DMS53 treated with DMSO at 0.1 percent for 48 hours (cell line): ENCODE measurements at regions not wholly inside any gene's neighbourhood (a gene's known extent, or its start where the extent isn't known, plus 50 kb on each side); places are given as distances from the start of the nearest gene placed in this dataset.

ENCODE experiments used
- DNase-seq: peaks from one replicate; lab custom pipeline; 2025; ENCODE audit not compliant: unreplicated experiment; lab: John Stamatoyannopoulos, UW

GRCh38 chr5:13478831-13479465 lies 465.5 kb downstream of the DNAH5 start:
- peak; percentile 56 for DNase-seq

- no peak for DNase-seq
Observed at GRCh38 chr5:13477118-13477737, 467.3 kb downstream of the DNAH5 start.

GRCh38 chr5:13472842-13473241 lies 471.6 kb downstream of the DNAH5 start:
- DNase-seq, result no peak

- no peak for DNase-seq
Observed at GRCh38 chr5:13470975-13471374, 473.5 kb downstream of the DNAH5 start.

- no peak for DNase-seq
Observed at GRCh38 chr5:13470263-13470662, 474.2 kb downstream of the DNAH5 start.

- DNase-seq, result no peak
Observed at GRCh38 chr5:13464532-13465193, 479.8 kb downstream of the DNAH5 start.

- no peak for DNase-seq
Observed at GRCh38 chr5:13460587-13460986, 483.9 kb downstream of the DNAH5 start.

- DNase-seq, result no peak
Observed at GRCh38 chr5:13454050-13454449, 490.4 kb downstream of the DNAH5 start.

- DNase-seq, result no peak
Observed at GRCh38 chr5:13448843-13449242, 495.6 kb downstream of the DNAH5 start.

- DNase-seq, result no peak
Observed at GRCh38 chr5:13439430-13439829, 505.1 kb downstream of the DNAH5 start.

- no peak for DNase-seq
Observed at GRCh38 chr5:13427827-13428557, 516.5 kb downstream of the DNAH5 start.

- no peak for DNase-seq
Observed at GRCh38 chr5:13412040-13412595, 532.4 kb downstream of the DNAH5 start.

- DNase-seq, result no peak
Observed at GRCh38 chr5:13408616-13409015, 535.9 kb downstream of the DNAH5 start.

- no peak for DNase-seq
Observed at GRCh38 chr5:13403351-13403750, 541.1 kb downstream of the DNAH5 start.

GRCh38 chr5:13385066-13385465 lies 559.4 kb downstream of the DNAH5 start:
- DNase-seq, result no peak

GRCh38 chr5:13382232-13382631 lies 562.3 kb downstream of the DNAH5 start:
- no peak for DNase-seq

- DNase-seq, result no peak
Observed at GRCh38 chr5:13378091-13378490, 566.4 kb downstream of the DNAH5 start.

- DNase-seq, result no peak
Observed at GRCh38 chr5:13359344-13359743, 585.1 kb downstream of the DNAH5 start.

GRCh38 chr5:13358342-13358741 lies 586.1 kb downstream of the DNAH5 start:
- no peak for DNase-seq

GRCh38 chr5:13357929-13358328 lies 586.6 kb downstream of the DNAH5 start:
- no peak for DNase-seq

GRCh38 chr5:13356226-13356625 lies 588.3 kb downstream of the DNAH5 start:
- DNase-seq, result no peak
